Tibial nerve (tissue), 4 donors: ENCODE measurements at regions not wholly inside any gene's neighbourhood (a gene's known extent, or its start where the extent isn't known, plus 50 kb on each side); places are given as distances from the start of the nearest gene placed in this dataset.

Experiments used
- DNase-seq, 2 donors: peaks; one replicate each; pipeline ENCODE4 v3.0.0-alpha.2; 2019; ENCODE audit warnings: low spot score in 2 of 2
- H3K27ac ChIP-seq, 4 donors: fragments of 200-600 bp; sonication (generic) in 3 of 4; one replicate each; pipeline ENCODE4 v1.5.1; 2017 to 2019; ENCODE audit warnings: mild to moderate bottlenecking in 1 of 4
- H3K27me3 ChIP-seq, 2 donors: fragments of 200-600 bp; sonication (generic) in 1 of 2; one replicate each; pipeline versions ENCODE4 v1.5.1 to v1.6.0; 2017 to 2019
- H3K36me3 ChIP-seq, 3 donors: fragments of 200-600 bp; sonication (generic); one replicate each; pipeline ENCODE4 v1.5.1; 2018 to 2019
- H3K4me1 ChIP-seq, 4 donors: fragments of 200-600 bp; sonication (generic) in 3 of 4; one replicate each; pipeline ENCODE4 v1.5.1; 2017 to 2019
- H3K4me3 ChIP-seq, 4 donors: fragments of 200-600 bp; sonication (generic) in 3 of 4; one replicate each; pipeline ENCODE4 v1.5.1; 2017 to 2019; ENCODE audit warnings: mild to moderate bottlenecking in 1 of 4, moderate library complexity in 1 of 4
- H3K9me3 ChIP-seq, 4 donors: fragments of 200-600 bp; sonication (generic) in 3 of 4; one replicate each; pipeline ENCODE4 v1.5.1; 2017 to 2019
- CTCF ChIP-seq, 5 experiments: fragments of 200-600 bp in 3 of 5; fragments of 450-650 bp in 2 of 5; sonication (generic) in 3 of 5; IDR thresholded peaks; one replicate each; pipeline ENCODE4 v1.5.1; 2016 to 2019; ENCODE audit warnings: antibody characterized with exemption in 5 of 5, mild to moderate bottlenecking in 3 of 5, moderate library complexity in 2 of 5
- EP300 ChIP-seq, 2 donors: sonication (generic); formaldehyde crosslinking; IDR thresholded peaks; one replicate each; pipeline ENCODE4 v1.6.1; 2017; ENCODE audit warnings: antibody characterized with exemption in 2 of 2, mild to moderate bottlenecking in 1 of 2
- POLR2A ChIP-seq, 2 donors: fragments of 450-650 bp; IDR thresholded peaks; one replicate each; pipeline ENCODE4 v1.6.1; 2017; ENCODE audit warnings: antibody characterized with exemption in 2 of 2, mild to moderate bottlenecking in 2 of 2, moderate library complexity in 2 of 2
- WGBS, 2 donors: methylation state at CpG; one replicate each; pipeline ENCODE4 v1.1.5; 2018; 5-methylcytosine and 5-hydroxymethylcytosine counted together

- WGBS, 2 donors: 89 to 90% methylated on average over 1 of the region's 1 CpG
- TF ChIP-seq POLR2A (IDR thresholded peaks at IDR 0.05) (no peak), CTCF (IDR thresholded peaks at IDR 0.05) (no peak), EP300 (IDR thresholded peaks at IDR 0.05) (no peak)
- no peaks in the 10 kb centered on the region for H3K9me3 ChIP-seq
Measured at GRCh38 chr18:10111191-10111590, 197.4 kb downstream of the VAPA start.

GRCh38 chr18:10111944-10112343 is 198.1 kb downstream of the VAPA start:
- TF ChIP-seq POLR2A (IDR thresholded peaks at IDR 0.05) (no peak), CTCF (IDR thresholded peaks at IDR 0.05) (no peak), EP300 (IDR thresholded peaks at IDR 0.05) (no peak)
- whole genome bisulfite sequencing, 2 donors: 78 to 81% methylated on average over 10 of the region's 10 CpGs
- no peak overlapping the region for H3K4me3 ChIP-seq
- no peak for DNase-seq
- no peaks in the 10 kb centered on the region for H3K4me1 ChIP-seq
- no peak overlapping the region for H3K27ac ChIP-seq
- no peaks in the 10 kb centered on the region for H3K36me3 ChIP-seq
- H3K9me3 ChIP-seq: no peaks in the 10 kb centered on the region
- no peaks in the 10 kb centered on the region for H3K27me3 ChIP-seq

More at GRCh38 chr18:10111191-10111590, 197.4 kb downstream of the VAPA start:
- no peak overlapping the region for H3K4me3 ChIP-seq
- no peak overlapping the region for H3K27ac ChIP-seq
- no peaks in the 10 kb centered on the region for H3K36me3 ChIP-seq
- no peaks in the 10 kb centered on the region for H3K4me1 ChIP-seq
- H3K27me3 ChIP-seq: no peaks in the 10 kb centered on the region
- DNase-seq: no peak

GRCh38 chr18:10113121-10114022 is 199.6 kb downstream of the VAPA start:
- Histone ChIP-seq H3K27ac (no peak overlapping the region), H3K4me3 (no peak overlapping the region), H3K36me3 (no peaks in the 10 kb centered on the region), H3K9me3 (no peaks in the 10 kb centered on the region), H3K4me1 (no peaks in the 10 kb centered on the region), H3K27me3 (no peaks in the 10 kb centered on the region)
- DNase-seq: no peak
- TF ChIP-seq POLR2A (IDR thresholded peaks at IDR 0.05) (no peak), CTCF (IDR thresholded peaks at IDR 0.05) (no peak), EP300 (IDR thresholded peaks at IDR 0.05) (no peak)
- 77 to 79% methylated on average over 8 of the region's 8 CpGs for WGBS, 2 donors

DNA sequence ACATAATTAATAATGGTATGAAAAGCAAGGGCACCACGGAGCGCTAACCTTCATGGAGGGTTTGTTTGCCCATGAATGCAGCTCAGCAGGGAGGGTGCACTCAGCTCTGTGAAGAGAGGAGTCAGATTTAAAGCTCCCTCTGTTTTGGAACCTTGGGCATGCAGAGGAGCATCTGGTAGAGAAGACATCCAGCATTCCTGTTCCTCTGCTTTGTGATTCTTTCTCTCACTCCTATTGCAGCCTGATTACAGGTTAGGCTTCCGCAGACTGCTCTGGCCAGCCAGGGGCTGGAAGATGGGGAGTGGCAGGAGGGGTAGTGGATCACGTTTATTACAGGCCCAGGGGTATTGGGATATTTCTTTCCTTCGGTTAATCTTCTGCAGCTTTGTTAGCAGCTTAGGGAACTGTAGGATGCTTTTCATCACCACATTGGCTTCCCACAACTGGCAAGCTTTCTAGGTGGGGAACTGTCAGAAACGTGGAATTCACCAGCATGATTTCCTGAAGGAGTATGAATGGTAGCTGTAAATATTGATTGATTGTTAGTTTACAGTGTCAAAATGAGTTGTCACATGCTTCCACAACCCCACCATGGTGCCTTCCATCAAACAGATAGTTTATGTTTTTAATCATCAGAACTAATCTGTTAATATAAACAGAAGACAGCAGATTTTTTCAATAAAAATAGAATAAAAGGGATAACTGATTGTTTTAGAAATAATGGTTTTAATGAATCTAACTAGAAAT is 201.1 kb downstream of the VAPA start:
- Histone ChIP-seq H3K9me3 (peaks cover 0 to 9% (median 3%) of the 10 kb centered on the region in 4 donors), H3K27ac (no peak overlapping the region)

More for the DNA sequence above, 201.1 kb downstream of the VAPA start:
- TF ChIP-seq POLR2A (IDR thresholded peaks at IDR 0.05) (no peak), CTCF (IDR thresholded peaks at IDR 0.05) (no peak), EP300 (IDR thresholded peaks at IDR 0.05) (no peak)
- Histone ChIP-seq H3K27me3 (no peaks in the 10 kb centered on the region), H3K36me3 (no peaks in the 10 kb centered on the region), H3K4me3 (no peak overlapping the region), H3K4me1 (no peaks in the 10 kb centered on the region)
- DNase-seq: no peak
- 74 to 75% methylated on average over 6 of the region's 6 CpGs for WGBS, 2 donors
